ENCODE measurements at regions not wholly inside any gene's neighbourhood (a gene's known extent, or its start where the extent isn't known, plus 50 kb on each side); places are given as distances from the start of the nearest gene placed in this dataset.

DNA sequence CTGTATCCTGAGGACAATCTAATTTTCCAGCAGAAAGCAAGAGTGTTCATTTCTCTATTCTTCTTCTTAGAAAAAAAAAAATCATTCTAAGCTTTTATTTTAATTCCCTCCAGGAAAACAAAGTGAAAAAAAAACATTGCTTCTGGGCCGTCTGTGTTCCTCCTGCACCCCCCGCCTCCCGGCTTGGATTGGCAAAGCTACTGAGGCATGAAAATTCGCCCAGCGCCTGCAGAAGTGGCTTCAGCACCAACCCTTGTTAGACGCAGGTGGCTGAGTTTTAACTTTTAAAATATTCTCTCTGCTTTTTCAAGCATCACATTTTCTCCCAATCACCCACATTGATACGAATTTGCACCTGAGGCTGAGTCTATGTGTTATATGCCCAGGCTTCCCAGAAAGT lies 401.6 kb downstream of the BRD1 start:
- no peak for FAIRE-seq

GRCh38 chr22:49425356-49425755 lies 402.3 kb downstream of the BRD1 start:
- FAIRE-seq, result no peak

- FAIRE-seq, result no peak
Observed at GRCh38 chr22:49424893-49425270, 402.8 kb downstream of the BRD1 start.

DNA sequence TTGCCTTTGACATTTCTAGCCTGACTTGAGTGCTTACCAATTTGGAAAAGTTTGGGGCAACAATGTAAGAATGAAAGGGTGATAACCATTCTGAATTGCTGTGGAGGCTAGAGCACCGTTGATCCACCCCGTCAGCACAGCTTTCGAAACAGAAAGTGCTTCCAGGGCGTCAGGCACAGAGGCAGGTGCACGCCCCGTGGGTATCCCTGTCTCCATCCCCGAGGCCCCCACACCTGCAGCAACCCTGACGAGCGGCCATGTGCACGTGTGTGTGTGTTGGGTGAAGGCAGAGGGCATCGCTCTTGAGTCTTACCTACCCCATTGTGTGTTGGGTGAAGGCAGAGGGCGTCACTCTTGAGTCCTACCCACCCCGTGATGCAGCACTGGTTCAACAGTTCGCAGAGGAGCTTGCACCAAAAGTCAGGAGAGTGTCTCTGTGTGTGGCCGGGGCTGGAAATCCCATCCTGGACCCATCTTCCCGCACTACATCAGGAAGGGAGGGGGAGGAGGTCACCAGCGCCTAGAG lies 404.5 kb downstream of the BRD1 start:
- no peak for FAIRE-seq

- no peak for FAIRE-seq
Observed at GRCh38 chr22:49422701-49423100, 405.0 kb downstream of the BRD1 start.

GRCh38 chr22:49420651-49421050 lies 407.0 kb downstream of the BRD1 start:
- FAIRE-seq, result no peak

- no peak for FAIRE-seq
Observed at GRCh38 chr22:49419661-49420060, 408.0 kb downstream of the BRD1 start.

DNA sequence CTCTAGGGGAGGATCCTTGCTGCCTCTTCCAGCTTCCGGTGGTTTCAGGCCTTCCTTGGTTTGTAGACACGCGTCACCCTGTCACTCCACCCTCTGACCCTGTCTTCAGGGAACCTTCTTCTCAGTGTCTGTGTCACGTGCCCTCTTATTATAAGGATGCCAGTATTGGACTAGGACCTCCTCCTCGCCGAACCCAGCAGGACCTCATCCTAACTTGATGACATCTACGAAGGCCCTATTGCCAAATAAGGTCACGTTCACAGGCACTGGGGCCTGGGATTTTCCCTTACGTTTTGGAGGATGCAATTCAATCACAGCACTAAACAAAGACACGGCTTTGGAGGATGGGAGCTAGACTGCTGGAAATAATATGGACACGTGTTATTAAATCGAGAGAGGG lies 408.7 kb downstream of the BRD1 start:
- no peak for FAIRE-seq

DNA sequence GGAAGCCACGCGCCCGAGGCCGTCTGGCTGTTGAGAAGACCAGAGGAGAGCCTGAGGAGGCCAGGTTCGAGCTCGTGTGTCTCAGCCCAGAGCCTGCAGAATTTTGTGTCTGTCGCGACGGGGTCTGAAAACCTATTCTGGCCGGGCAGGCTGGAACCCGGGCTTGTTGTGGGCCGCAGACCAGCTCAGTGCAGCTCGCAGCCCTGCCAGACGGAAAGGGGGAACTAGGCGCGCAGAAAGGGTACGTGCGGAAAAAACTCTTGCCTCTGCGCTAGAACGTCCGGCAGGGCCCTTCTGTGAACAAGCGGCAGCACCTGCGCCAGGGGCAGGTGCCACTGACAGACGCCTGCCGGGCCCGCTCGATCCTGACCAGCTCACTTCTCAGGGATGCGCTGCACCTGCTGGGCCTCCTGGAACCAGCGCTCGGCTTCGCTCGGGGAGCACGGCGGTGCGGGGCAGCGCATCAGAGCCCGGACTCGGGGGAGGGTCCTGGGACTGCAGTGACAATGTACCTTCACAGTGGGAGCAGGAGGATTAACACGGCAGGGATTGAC lies 409.3 kb downstream of the BRD1 start:
- no peak for FAIRE-seq

DNA sequence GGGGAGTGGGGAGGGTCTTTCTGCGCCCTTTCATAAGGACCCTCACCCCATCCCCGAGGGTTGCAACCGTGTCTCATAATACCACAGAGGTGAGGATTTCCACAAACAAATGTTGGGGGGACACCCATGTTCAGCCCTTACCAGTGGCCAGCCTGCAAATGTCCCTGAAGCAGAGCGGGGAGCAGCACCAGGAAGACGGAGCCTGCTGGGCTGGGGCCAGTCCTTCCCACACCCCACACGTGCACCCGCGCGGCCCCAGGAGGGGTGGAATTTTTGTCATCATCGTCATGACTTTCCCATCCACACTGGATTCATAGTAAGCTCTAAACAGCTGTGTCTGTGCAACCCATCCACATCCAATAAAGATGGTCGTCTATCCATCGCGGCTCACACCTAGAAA lies 409.8 kb downstream of the BRD1 start:
- no peak for FAIRE-seq

DNA sequence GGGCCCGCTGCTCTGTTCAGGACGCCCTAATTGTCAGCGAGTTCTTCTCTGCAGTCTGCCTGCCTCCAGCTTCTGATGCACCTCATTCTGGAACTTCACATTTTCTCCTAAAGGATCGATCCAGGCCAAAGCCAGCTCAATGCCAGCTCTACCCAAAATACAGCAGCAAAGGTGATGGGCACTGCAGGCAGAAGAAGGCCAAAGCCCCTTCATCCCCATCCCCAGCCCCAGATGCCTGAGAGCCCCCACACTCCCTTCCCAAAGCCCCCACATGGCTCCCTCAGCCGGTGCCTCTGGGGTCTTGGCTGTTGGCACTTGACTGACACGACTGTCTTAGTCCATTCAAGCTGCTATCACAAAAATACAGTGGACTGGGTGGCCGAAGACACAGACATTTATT lies 410.3 kb downstream of the BRD1 start:
- no peak for FAIRE-seq

DNA sequence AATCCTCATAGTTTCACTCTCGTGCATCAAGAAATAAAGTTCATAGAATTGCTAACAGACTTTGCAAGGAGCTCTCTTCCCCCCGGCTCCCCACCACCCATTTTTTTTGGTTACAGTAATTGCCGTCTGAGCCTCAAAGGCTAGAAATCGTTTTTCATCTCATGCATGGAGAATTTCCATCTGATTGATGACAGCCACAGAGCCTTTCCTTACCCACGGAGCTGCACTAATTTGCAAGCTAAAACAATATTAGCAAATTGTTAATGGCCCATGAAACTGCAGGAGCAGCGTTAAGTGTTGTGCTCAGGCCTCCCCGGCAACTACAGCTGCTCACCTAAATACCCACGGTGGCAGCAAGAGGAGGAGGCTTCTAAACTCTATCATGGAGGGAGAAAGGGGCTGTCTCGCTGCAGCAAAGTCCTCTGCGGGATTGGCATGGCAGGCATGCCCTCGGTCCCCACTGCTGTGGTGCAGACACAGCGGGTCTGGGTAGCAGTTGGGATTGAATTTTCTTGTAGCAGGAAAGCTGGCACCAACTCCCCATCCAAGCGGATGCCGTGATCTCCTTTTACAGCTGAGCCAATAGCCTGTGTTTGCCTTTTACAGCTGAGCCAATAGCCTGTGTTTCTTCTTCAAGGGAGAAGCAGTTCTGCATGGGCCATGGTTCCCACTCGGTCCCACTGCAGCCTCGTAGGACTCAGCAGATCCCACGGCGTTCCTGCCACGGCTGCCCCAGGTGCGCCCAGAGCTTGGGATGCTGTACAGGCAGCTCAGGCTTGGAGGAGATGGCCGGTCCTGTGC lies 412.3 kb downstream of the BRD1 start:
- no peak for FAIRE-seq

GRCh38 chr22:49413551-49413950 lies 414.1 kb downstream of the BRD1 start:
- FAIRE-seq, result no peak

DNA sequence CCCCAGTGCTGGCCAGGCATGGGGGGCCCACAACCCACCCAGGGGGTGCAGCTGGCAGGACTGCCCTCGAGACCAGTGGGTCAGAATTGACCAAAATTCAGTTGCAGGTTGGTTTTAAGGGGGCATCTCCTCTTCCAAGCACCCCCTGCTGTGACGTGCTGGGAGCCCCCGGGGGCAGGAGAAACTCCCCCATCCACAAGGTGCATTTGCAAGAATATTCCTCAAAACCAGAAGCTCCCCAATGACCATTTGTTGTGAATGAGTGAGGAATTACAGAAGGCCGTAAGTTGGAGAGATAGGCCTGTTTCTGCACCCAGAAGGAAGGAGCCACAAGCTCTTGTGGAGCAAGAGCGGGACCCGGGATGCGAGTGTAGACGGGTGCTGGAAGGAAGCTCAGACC lies 414.5 kb downstream of the BRD1 start:
- no peak for FAIRE-seq

DNA sequence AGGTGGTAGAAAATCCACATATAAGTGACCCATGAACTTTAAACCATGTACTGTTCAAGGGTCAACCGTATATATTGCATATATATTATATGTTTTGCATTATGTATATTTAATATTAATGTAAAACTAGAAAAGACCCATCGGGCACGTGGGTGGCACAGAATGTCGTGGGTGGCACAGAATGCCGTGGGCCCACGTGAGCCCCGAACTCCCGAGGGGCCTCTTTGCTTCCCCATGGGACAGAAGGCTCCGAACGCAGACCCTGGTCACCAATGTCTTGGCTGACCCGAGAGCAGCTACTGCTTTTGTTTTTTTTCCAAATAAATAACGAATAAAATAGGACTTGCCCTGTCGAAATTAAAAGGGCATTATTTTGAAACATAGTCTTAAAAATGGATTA lies 415.4 kb downstream of the BRD1 start:
- FAIRE-seq, result no peak

GRCh38 chr22:49411236-49411635 lies 416.4 kb downstream of the BRD1 start:
- no peak for FAIRE-seq

- no peak for FAIRE-seq
Observed at GRCh38 chr22:49408102-49408836, 419.4 kb downstream of the BRD1 start.

GRCh38 chr22:49406879-49407587 lies 420.6 kb downstream of the BRD1 start:
- no peak for FAIRE-seq

GRCh38 chr22:49406047-49406650 lies 421.5 kb downstream of the BRD1 start:
- FAIRE-seq, result no peak

DNA sequence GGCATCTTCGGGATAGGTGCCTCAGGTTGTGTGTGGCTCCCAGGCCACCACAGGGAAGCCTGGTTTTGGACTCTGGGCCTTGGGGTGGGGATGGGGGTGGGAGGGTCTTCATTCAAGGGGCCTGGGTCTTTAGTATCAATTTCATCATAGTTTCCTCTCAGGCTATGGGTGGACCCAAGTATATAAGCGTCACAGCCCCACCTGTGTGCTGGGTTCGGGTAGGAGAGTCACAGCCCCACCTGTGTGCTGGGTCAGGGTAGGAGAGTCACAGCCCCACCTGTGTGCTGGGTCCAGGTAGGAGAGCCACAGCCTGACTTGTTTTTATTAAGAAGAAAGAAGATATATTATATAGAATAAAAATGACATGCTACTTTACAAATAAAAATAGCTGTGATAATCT lies 422.1 kb downstream of the BRD1 start:
- no peak for FAIRE-seq

DNA sequence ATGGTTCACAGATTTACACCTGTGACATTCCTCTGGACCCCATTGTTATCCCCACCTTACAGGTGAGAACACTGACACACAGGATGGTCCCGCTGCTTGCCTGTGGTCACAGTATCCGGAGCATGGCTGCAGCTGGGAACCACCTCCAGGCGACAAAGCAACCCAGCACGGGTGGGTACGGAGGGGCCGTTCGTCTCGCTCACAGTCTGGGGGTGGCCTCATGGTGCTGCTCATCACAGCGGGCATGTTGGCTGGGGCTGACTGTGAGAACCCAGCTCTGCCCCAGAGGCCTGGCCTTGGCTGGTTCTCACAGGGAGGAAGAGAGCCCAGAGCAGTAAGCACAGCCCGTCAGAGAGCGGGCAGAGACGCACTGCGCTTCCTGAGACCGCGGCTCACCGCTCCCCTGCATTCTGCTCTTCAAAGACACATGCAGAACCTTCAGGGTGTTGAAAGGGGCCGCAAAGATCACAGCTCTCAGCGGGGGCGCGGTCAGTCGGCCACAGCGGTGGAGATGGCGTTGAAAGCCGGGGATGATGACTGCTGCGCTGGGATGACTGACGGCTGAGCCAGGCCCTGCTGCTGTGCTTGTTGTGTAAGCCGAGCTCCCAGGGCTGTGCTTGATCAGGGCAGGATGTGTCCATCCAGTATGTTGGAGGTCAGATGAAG lies 423.0 kb downstream of the BRD1 start:
- FAIRE-seq, result no peak

- FAIRE-seq, result no peak
Observed at GRCh38 chr22:49404020-49404419, 423.7 kb downstream of the BRD1 start.
